ENCODE measurements at regions not wholly inside any gene's neighbourhood (a gene's known extent, or its start where the extent isn't known, plus 50 kb on each side); places are given as distances from the start of the nearest gene placed in this dataset.
"Not testable (repeated sequence)": the region's sequence is repeated elsewhere in the genome, so short reads cannot be mapped to it uniquely, and the experiment has no call there.

DNA sequence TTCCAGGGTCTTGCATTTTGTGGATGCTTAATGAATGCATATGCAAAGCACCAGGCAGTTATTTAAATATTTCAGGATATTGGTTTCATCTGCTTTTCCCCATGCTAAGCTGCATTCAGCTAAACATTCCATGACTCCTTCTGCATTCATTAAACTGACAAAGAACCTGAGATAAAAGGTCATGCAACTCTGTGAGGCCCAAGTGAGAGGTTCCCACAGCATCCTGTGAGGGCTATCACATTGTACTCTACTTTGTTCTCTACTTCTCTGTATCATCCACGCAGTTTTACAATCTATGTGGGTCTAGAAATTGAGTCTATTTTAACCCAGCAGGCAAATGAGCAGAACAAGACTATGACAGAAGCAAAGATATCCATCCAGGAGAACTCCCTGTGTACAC, 86.4 kb upstream of the PRSS16 start:
- H3K27me3 Mint-ChIP-seq (ENCODE audit: low read depth), result no peaks in the 10 kb centered on the region
- no peak overlapping the region for H3K27ac Mint-ChIP-seq
- POLR2A ChIA-PET, result interaction anchor here (0.6 to 3.9 kb wide), 8 partner anchors 10 to 776 kb away, joined by 3 to 35 read pairs (median 4); a partner anchor contains a TSS
- CTCF ChIA-PET, result interaction anchor here (0.8 to 6.7 kb wide), 14 partner anchors 15 to 734 kb away, joined by 3 to 54 read pairs (median 4); a partner anchor contains a TSS
- H3K4me1 Mint-ChIP-seq (ENCODE audit: low read depth), result peaks cover 36% of the 10 kb centered on the region
- no peak for DNase-seq
- no peak overlapping the region for H3K4me3 Mint-ChIP-seq
- no peak for ATAC-seq
- H3K9me3 Mint-ChIP-seq (ENCODE audit: insufficient read depth), result no peaks in the 10 kb centered on the region
- H3K36me3 Mint-ChIP-seq (ENCODE audit: low read depth), result peaks cover 3% of the 10 kb centered on the region

- DNase-seq (no peak), ATAC-seq (no peak)
- H3K4me1 Mint-ChIP-seq (ENCODE audit: low read depth), result peaks cover 32% of the 10 kb centered on the region
- H3K27ac Mint-ChIP-seq, result no peak overlapping the region
- H3K27me3 Mint-ChIP-seq (ENCODE audit: low read depth), result no peaks in the 10 kb centered on the region
- POLR2A ChIA-PET, result interaction anchor here (0.8 to 3.9 kb wide), 6 partner anchors 11 to 776 kb away, joined by 3 to 35 read pairs (median 4); a partner anchor contains a TSS
- CTCF ChIA-PET, result interaction anchor here (0.8 to 6.7 kb wide), 15 partner anchors 9 to 733 kb away, joined by 3 to 54 read pairs (median 4); a partner anchor contains a TSS
- no peaks in the 10 kb centered on the region for H3K9me3 Mint-ChIP-seq (ENCODE audit: insufficient read depth)
- no peak overlapping the region for H3K4me3 Mint-ChIP-seq
- H3K36me3 Mint-ChIP-seq (ENCODE audit: low read depth), result peaks cover 3% of the 10 kb centered on the region
Measured at GRCh38 chr6:27161603-27161945, 85.9 kb upstream of the PRSS16 start.

GRCh38 chr6:27161946-27162603, 85.4 kb upstream of the PRSS16 start:
- peak; percentile 46 for DNase-seq
- Mint-ChIP-seq H3K36me3 (ENCODE audit: low read depth) (peaks cover 3% of the 10 kb centered on the region), H3K4me3 (no peak overlapping the region), H3K27me3 (ENCODE audit: low read depth) (no peaks in the 10 kb centered on the region), H3K9me3 (ENCODE audit: insufficient read depth) (no peaks in the 10 kb centered on the region), H3K4me1 (ENCODE audit: low read depth) (peaks cover 27% of the 10 kb centered on the region), H3K27ac (no peak overlapping the region)
- ChIA-PET POLR2A (interaction anchor here (0.8 to 3.9 kb wide), 4 partner anchors 11 to 777 kb away, joined by 3 to 35 read pairs (median 4); a partner anchor contains a TSS), CTCF (interaction anchor here (0.8 to 6.7 kb wide), 11 partner anchors 9 to 646 kb away, joined by 3 to 54 read pairs (median 3); a partner anchor contains a TSS)
- no peak for ATAC-seq

DNA sequence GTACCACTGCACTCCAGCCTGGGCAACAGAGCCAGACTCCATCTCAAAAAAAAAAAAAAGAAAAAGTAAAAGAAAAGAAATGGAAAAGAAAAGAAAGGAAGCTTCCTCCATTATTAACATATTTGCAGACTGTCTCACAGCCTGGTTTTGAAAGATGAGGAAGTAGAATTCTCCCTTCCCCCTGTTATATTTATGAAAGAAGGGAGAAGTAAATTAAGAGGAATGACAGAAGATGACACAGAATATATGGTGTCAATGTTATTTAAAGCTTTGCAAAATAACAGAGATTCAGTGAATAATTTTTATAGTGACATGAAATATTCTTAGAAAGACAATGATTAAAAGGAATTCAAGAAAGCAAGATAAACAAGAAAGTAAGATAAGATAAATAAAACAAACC, 83.7 kb upstream of the PRSS16 start:
- POLR2A ChIA-PET, result interaction anchor here (1.3 to 2.4 kb wide), 2 partner anchors 17 to 704 kb away, joined by 5 read pairs; a partner anchor contains a TSS
- no peaks in the 10 kb centered on the region for H3K27me3 Mint-ChIP-seq (ENCODE audit: low read depth)

GRCh38 chr6:27168108-27168507, 79.4 kb upstream of the PRSS16 start:
- H3K27ac Mint-ChIP-seq, result no peak overlapping the region
- H3K4me1 Mint-ChIP-seq (ENCODE audit: low read depth), result no peaks in the 10 kb centered on the region
- no peaks in the 10 kb centered on the region for H3K9me3 Mint-ChIP-seq (ENCODE audit: insufficient read depth)
- no peaks in the 10 kb centered on the region for H3K36me3 Mint-ChIP-seq (ENCODE audit: low read depth)
- DNase-seq, result no peak
- peaks cover 5% of the 10 kb centered on the region for H3K27me3 Mint-ChIP-seq (ENCODE audit: low read depth)
- no peak overlapping the region for H3K4me3 Mint-ChIP-seq
- ATAC-seq, result no peak
- POLR2A ChIA-PET, result no interaction called here
- CTCF ChIA-PET, result no interaction called here

More for the DNA sequence above, 83.7 kb upstream of the PRSS16 start:
- Mint-ChIP-seq H3K27ac (no peak overlapping the region), H3K36me3 (ENCODE audit: low read depth) (no peaks in the 10 kb centered on the region), H3K4me3 (no peak overlapping the region), H3K9me3 (ENCODE audit: insufficient read depth) (no peaks in the 10 kb centered on the region), H3K4me1 (ENCODE audit: low read depth) (peaks cover 9% of the 10 kb centered on the region)
- CTCF ChIA-PET, result interaction anchor here (1.2 to 6.7 kb wide), 8 partner anchors 13 to 732 kb away, joined by 3 to 54 read pairs (median 4); partner anchors contain the start of gene POM121L2
- ATAC-seq, result no peak
- no peak for DNase-seq

- Mint-ChIP-seq H3K4me3 (no peak overlapping the region), H3K27ac (no peak overlapping the region), H3K27me3 (ENCODE audit: low read depth) (peaks cover 5% of the 10 kb centered on the region), H3K9me3 (ENCODE audit: insufficient read depth) (no peaks in the 10 kb centered on the region), H3K4me1 (ENCODE audit: low read depth) (no peaks in the 10 kb centered on the region), H3K36me3 (ENCODE audit: low read depth) (no peaks in the 10 kb centered on the region)
- ChIA-PET CTCF (no interaction called here), POLR2A (no interaction called here)
- ATAC-seq, result no peak
- no peak for DNase-seq
Measured at GRCh38 chr6:27168586-27169443, 78.7 kb upstream of the PRSS16 start.

DNA sequence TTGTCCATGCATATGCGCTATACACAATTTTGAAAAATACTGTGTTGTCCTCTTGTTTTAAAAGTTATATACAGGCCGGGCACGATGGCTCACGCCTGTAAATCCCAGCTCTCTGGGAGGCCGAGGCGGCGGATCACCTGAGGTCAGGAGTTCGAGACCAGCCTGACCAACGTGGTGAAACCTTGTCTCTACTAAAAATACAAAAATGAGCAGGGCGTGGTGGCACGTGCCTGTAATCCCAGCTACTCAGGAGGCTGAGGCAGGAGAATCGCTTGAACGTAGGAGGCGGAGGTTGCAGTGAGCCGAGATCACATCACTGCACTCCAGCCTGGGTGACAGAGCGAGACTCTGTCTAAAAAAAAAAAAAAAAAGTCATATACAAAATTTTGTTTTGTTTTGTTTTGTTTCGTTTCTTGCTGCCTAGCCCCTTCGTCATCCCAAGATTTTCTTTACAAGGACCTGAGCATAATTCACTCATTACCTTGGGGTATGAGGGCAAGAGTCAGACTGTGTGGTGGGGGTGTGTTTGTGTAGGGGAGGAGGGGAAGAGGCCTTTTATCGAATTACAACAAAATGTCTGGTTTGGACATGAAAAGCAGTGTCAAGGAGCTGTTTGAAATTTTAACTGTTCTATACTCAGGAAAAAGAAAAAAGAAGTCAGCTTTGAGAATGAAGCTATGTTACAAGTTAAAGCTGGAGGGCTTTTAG, 74.8 kb upstream of the PRSS16 start:
- H3K4me3 Mint-ChIP-seq; H3K36me3 Mint-ChIP-seq (ENCODE audit: low read depth); H3K27me3 Mint-ChIP-seq (ENCODE audit: low read depth); DNase-seq; H3K27ac Mint-ChIP-seq; H3K4me1 Mint-ChIP-seq (ENCODE audit: low read depth); H3K9me3 Mint-ChIP-seq (ENCODE audit: insufficient read depth); CTCF ChIA-PET; ATAC-seq: not testable (repeated sequence)
- POLR2A ChIA-PET, result interaction anchor here (0.7 kb wide), 1 partner anchor 17 kb away, joined by 4 read pairs; no protein-coding TSS in a partner anchor

DNA sequence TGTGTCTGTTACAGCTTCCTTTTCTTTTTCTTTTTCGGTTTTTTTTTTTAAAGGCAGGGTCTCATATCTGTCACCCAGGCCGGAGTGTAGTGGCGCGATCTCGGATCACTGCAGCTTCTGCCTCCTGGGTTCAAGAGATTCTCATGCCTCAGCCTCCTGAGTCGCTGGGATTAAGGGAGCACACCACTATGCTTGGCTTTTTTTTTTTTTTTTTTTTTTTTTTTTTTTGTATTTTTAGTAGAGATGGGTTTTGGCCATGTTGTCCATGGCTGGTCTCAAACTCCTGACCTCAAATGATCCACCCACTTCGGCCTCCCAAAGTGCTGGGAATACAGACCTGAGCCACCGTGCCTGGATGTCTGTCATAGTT, 74.3 kb upstream of the PRSS16 start:
- DNase-seq; H3K9me3 Mint-ChIP-seq (ENCODE audit: insufficient read depth); H3K4me3 Mint-ChIP-seq; H3K27ac Mint-ChIP-seq; ATAC-seq; CTCF ChIA-PET; H3K27me3 Mint-ChIP-seq (ENCODE audit: low read depth); POLR2A ChIA-PET; H3K36me3 Mint-ChIP-seq (ENCODE audit: low read depth): not testable (repeated sequence)
- peaks cover 12% of the 10 kb centered on the region for H3K4me1 Mint-ChIP-seq (ENCODE audit: low read depth)

GRCh38 chr6:27174958-27175357, 72.5 kb upstream of the PRSS16 start:
- no peak for DNase-seq
- H3K36me3 Mint-ChIP-seq (ENCODE audit: low read depth), result peaks cover 3% of the 10 kb centered on the region
- CTCF ChIA-PET, result interaction anchor here (0.9 to 4.0 kb wide), 3 partner anchors 13 to 137 kb away, joined by 3 to 54 read pairs (median 28); partner anchors contain the start of gene POM121L2
- POLR2A ChIA-PET, result interaction anchor here (0.7 to 1.0 kb wide), 2 partner anchors 42 to 633 kb away, joined by 3 read pairs; a partner anchor contains a TSS
- no peak for ATAC-seq
- H3K27ac Mint-ChIP-seq, result no peak overlapping the region
- H3K27me3 Mint-ChIP-seq (ENCODE audit: low read depth), result peaks cover 10% of the 10 kb centered on the region
- H3K4me3 Mint-ChIP-seq, result no peak overlapping the region
- H3K4me1 Mint-ChIP-seq (ENCODE audit: low read depth), result peaks cover 17% of the 10 kb centered on the region
- no peaks in the 10 kb centered on the region for H3K9me3 Mint-ChIP-seq (ENCODE audit: insufficient read depth)

DNA sequence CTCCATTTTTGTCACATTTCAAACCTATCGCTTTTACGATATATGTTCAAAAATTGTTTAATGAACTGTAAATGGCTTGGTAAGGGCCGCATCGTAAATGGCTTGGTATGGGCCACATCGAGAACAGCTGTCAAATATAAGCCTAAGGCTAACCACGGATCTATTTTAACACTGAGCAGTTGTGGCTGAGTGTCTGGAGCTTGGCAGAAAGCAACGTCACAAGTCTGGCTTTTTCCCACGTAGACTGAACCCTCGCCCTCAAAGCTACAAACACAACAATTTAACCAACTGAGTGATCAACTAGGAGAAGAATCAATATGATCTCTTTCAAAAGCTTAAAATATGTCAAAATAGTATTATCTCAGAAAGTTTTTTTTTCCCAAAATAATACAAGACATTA, 71.4 kb upstream of the PRSS16 start:
- H3K9me3 Mint-ChIP-seq (ENCODE audit: insufficient read depth), result no peaks in the 10 kb centered on the region
- DNase-seq (no peak), ATAC-seq (no peak)
- peak overlapping the region; percentile 81 for H3K27ac Mint-ChIP-seq
- ChIA-PET POLR2A (interaction anchor here (1.2 to 3.0 kb wide), 2 partner anchors 30 to 36 kb away, joined by 5 to 27 read pairs; a partner anchor contains a TSS), CTCF (interaction anchor here (0.8 to 4.0 kb wide), 9 partner anchors 12 to 720 kb away, joined by 4 to 54 read pairs (median 14); no protein-coding TSS in a partner anchor)
- peaks cover 17% of the 10 kb centered on the region for H3K4me1 Mint-ChIP-seq (ENCODE audit: low read depth)
- H3K4me3 Mint-ChIP-seq, result peak overlapping the region; percentile 92
- peaks cover 3% of the 10 kb centered on the region for H3K36me3 Mint-ChIP-seq (ENCODE audit: low read depth)
- H3K27me3 Mint-ChIP-seq (ENCODE audit: low read depth), result peaks cover 17% of the 10 kb centered on the region
